Uterus (tissue), 3 donors: ENCODE measurements at regions not wholly inside any gene's neighbourhood (a gene's known extent, or its start where the extent isn't known, plus 50 kb on each side); places are given as distances from the start of the nearest gene placed in this dataset.

ENCODE experiments used
- DNase-seq, 2 donors: peaks; one replicate each; pipeline ENCODE4 v3.0.0-alpha.2; 2019 to 2020
- H3K27ac ChIP-seq, 2 donors: fragments of 200-600 bp; sonication (generic); 1 replicate in 1 of 2; 2 replicates in 1 of 2; pipeline ENCODE4 v1.5.1; 2016 to 2018
- H3K27me3 ChIP-seq, 2 donors: fragments of 200-600 bp; sonication (generic); one replicate each; pipeline ENCODE4 v1.5.1; 2018 to 2019; ENCODE audit warnings: control low read depth in 1 of 2
- H3K36me3 ChIP-seq, 2 donors: fragments of 200-600 bp; sonication (generic); one replicate each; pipeline ENCODE4 v1.5.1; 2019; ENCODE audit warnings: control low read depth in 1 of 2
- H3K4me1 ChIP-seq, 2 donors: fragments of 200-600 bp; sonication (generic); one replicate each; pipeline ENCODE4 v1.5.1; 2018 to 2019; ENCODE audit warnings: control low read depth in 1 of 2
- H3K4me3 ChIP-seq, 2 donors: fragments of 200-600 bp; sonication (generic); 1 replicate in 1 of 2; 2 replicates in 1 of 2; pipeline ENCODE4 v1.5.1; 2018 to 2019; ENCODE audit warnings: mild to moderate bottlenecking in 1 of 2
- H3K9me3 ChIP-seq, 2 donors: fragments of 200-600 bp; sonication (generic); one replicate each; pipeline ENCODE4 v1.5.1; 2019; ENCODE audit warnings: control low read depth in 1 of 2
- POLR2A ChIP-seq, 2 donors: fragments of 450-650 bp; IDR thresholded peaks; one replicate each; pipeline ENCODE4 v1.6.1; 2016; ENCODE audit warnings: antibody characterized with exemption in 2 of 2, mild to moderate bottlenecking in 1 of 2, moderate library complexity in 1 of 2
- intact Hi-C: fragments of 100-400 bp; cut with DNase I; formaldehyde crosslinking; loops from one replicate; pipeline ENCODE4 v1.15.1; 2023; ENCODE audit warnings: low total_unique reads
- TF ChIP-seq, protein P1 (sequence below), 4 experiments: fragments of 200-600 bp in 2 of 4; fragments of 450-650 bp in 2 of 4; sonication (generic) in 2 of 4; IDR thresholded peaks; one replicate each; pipeline ENCODE4 v1.5.1; 2016 to 2019; ENCODE audit warnings: antibody characterized with exemption in 4 of 4, mild to moderate bottlenecking in 2 of 4, moderate library complexity in 1 of 4
- donor health status: DM: yes; HTN: yes; CAD: no.

DNA sequence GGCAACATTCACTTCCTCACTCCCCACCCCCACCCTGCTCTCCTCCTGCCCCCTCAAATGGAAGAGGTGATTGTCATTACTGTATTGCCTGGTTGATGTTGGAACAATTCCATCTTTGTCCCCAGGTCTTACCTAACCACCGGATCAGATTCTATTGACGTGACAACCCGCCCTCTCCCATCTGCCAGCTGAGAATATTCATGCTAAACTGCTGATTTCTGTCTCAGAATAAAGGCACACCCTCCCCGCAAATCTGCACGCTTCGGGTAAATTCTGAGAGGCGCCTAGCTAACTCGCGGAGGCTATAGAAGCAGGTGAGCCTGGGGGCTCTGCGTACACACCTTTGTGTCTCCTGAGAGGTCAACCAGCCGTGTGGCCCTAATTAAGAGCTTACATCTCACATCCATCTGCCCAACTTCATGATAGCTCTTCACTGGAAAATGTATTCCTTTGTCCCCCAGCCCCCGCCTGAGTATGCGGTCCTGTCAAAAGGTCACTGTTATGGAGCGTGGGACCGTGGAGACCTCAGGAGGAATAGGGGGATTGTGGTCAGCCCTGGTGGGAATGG is 1054.3 kb downstream of the VRK1 start:
- H3K9me3 ChIP-seq, result no peaks in the 10 kb centered on the region
- no peaks in the 10 kb centered on the region for H3K4me1 ChIP-seq
- H3K27me3 ChIP-seq, result no peaks in the 10 kb centered on the region
- H3K27ac ChIP-seq, result no peak overlapping the region
- TF ChIP-seq POLR2A (IDR thresholded peaks at IDR 0.05), result no peak
- no peak overlapping the region for H3K4me3 ChIP-seq
- no peaks in the 10 kb centered on the region for H3K36me3 ChIP-seq
- DNase-seq, result no peak
- intact Hi-C loops, result no loop called here

DNA sequence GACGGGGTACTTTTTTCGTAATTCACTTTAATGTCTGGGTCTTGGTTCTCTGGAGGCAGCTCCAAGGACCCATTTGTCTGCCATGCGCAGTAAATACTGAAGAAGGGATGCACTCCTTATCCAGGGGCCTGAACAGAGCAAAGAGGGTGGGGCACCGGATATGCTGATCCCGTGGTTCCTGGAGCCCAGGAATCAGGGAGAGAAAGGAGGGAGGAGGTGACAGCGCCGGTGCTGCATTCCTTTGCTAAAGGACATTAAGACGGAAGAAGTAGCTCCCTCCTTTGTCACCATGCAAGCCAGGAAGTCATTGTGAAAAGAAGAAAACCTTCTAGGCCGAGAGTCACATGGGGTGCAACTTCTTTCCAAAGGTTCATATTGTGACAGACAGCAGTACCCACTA is 1057.7 kb downstream of the VRK1 start:
- TF ChIP-seq POLR2A (IDR thresholded peaks at IDR 0.05), result no peak
- no peak for DNase-seq
- Histone ChIP-seq H3K27ac (no peak overlapping the region), H3K4me1 (no peaks in the 10 kb centered on the region), H3K9me3 (no peaks in the 10 kb centered on the region), H3K36me3 (no peaks in the 10 kb centered on the region), H3K4me3 (no peak overlapping the region), H3K27me3 (no peaks in the 10 kb centered on the region)
- intact Hi-C loops, result no loop called here

- H3K27me3 ChIP-seq, result no peaks in the 10 kb centered on the region
- H3K27ac ChIP-seq, result no peak overlapping the region
- H3K36me3 ChIP-seq, result no peaks in the 10 kb centered on the region
- H3K9me3 ChIP-seq, result no peaks in the 10 kb centered on the region
- no peaks in the 10 kb centered on the region for H3K4me1 ChIP-seq
- DNase-seq, result no peak
- TF ChIP-seq POLR2A (IDR thresholded peaks at IDR 0.05), result no peak
- TF ChIP-seq, protein P1, sequence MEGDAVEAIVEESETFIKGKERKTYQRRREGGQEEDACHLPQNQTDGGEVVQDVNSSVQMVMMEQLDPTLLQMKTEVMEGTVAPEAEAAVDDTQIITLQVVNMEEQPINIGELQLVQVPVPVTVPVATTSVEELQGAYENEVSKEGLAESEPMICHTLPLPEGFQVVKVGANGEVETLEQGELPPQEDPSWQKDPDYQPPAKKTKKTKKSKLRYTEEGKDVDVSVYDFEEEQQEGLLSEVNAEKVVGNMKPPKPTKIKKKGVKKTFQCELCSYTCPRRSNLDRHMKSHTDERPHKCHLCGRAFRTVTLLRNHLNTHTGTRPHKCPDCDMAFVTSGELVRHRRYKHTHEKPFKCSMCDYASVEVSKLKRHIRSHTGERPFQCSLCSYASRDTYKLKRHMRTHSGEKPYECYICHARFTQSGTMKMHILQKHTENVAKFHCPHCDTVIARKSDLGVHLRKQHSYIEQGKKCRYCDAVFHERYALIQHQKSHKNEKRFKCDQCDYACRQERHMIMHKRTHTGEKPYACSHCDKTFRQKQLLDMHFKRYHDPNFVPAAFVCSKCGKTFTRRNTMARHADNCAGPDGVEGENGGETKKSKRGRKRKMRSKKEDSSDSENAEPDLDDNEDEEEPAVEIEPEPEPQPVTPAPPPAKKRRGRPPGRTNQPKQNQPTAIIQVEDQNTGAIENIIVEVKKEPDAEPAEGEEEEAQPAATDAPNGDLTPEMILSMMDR (IDR thresholded peaks at IDR 0.05), result no peak
- intact Hi-C loops, result no loop called here
- H3K4me3 ChIP-seq, result no peak overlapping the region
Observed at GRCh38 chr14:97866195-97866594, 1069.0 kb downstream of the VRK1 start.

GRCh38 chr14:97866664-97867063 is 1069.5 kb downstream of the VRK1 start:
- H3K27me3 ChIP-seq, result no peaks in the 10 kb centered on the region
- no peak overlapping the region for H3K27ac ChIP-seq
- no peaks in the 10 kb centered on the region for H3K36me3 ChIP-seq
- H3K4me3 ChIP-seq, result no peak overlapping the region
- H3K9me3 ChIP-seq, result no peaks in the 10 kb centered on the region
- H3K4me1 ChIP-seq, result no peaks in the 10 kb centered on the region
- intact Hi-C loops, result no loop called here
- DNase-seq, result no peak
- TF ChIP-seq POLR2A (IDR thresholded peaks at IDR 0.05), result no peak
- TF ChIP-seq, protein P1 (IDR thresholded peaks at IDR 0.05), result no peak

GRCh38 chr14:97873291-97873690 is 1076.1 kb downstream of the VRK1 start:
- H3K27ac ChIP-seq, result no peak overlapping the region
- intact Hi-C loops, result no loop called here
- no peaks in the 10 kb centered on the region for H3K9me3 ChIP-seq
- no peaks in the 10 kb centered on the region for H3K27me3 ChIP-seq
- H3K36me3 ChIP-seq, result no peaks in the 10 kb centered on the region
- H3K4me1 ChIP-seq, result peaks cover 0 to under 1% of the 10 kb centered on the region in 2 donors
- no peak for DNase-seq
- TF ChIP-seq POLR2A (IDR thresholded peaks at IDR 0.05), result no peak
- TF ChIP-seq, protein P1 (IDR thresholded peaks at IDR 0.05), result no peak
- H3K4me3 ChIP-seq, result no peak overlapping the region

- DNase-seq, result no peak
- peaks cover 0 to 11% of the 10 kb centered on the region in 2 donors for H3K4me1 ChIP-seq
- TF ChIP-seq, protein P1 (IDR thresholded peaks at IDR 0.05), result no peak
- no peak for TF ChIP-seq POLR2A (IDR thresholded peaks at IDR 0.05)
- H3K36me3 ChIP-seq, result no peaks in the 10 kb centered on the region
- intact Hi-C loops, result no loop called here
- no peaks in the 10 kb centered on the region for H3K27me3 ChIP-seq
- no peak overlapping the region for H3K27ac ChIP-seq
- H3K4me3 ChIP-seq, result no peak overlapping the region
- H3K9me3 ChIP-seq, result no peaks in the 10 kb centered on the region
Observed at GRCh38 chr14:97874394-97874793, 1077.2 kb downstream of the VRK1 start.
